K562 (cell line): ENCODE measurements at regions not wholly inside any gene's neighbourhood (a gene's known extent, or its start where the extent isn't known, plus 50 kb on each side); places are given as distances from the start of the nearest gene placed in this dataset.

Experiments used
- ATAC-seq: fragments of 200-7000 bp; cut with Tn5 transposase; 3 replicates; pipeline ENCODE4 v1.9.1; 2020; ENCODE audit warnings: moderate library complexity
- BruUV-seq: library from RNA; stranded (reverse); fragments of 400-500 nt; replicated peaks from 2 replicates; lab custom pipeline; 2021; lab: Mats Ljungman, UMichigan
- CTCF ChIA-PET: fragments of 300-600 bp; formaldehyde crosslinking; extraction: SDS; loops from one replicate; lab custom pipeline; 2021; ENCODE audit warnings: low intra/inter-chr PET ratio; lab: Yijun Ruan, JAX
- POLR2A ChIA-PET: fragments of 300-600, 350-650 bp; sonication (Branson Sonifier 250); formaldehyde crosslinking; extraction: SDS; loops from one replicate; lab custom pipeline; 2021; ENCODE audit warnings: antibody characterized with exemption, inconsistent platforms; lab: Yijun Ruan, JAX
- DNase-seq, 4 experiments: peaks; one replicate each; pipeline versions ENCODE4 v3.0.0 to v3.0.0-alpha.2; 2011 to 2018; ENCODE audit warnings: low spot score in 3 of 4, mixed read lengths in 3 of 4; ENCODE audit errors: extremely low read depth in 1 of 4
- FAIRE-seq: peaks from 2 replicates; lab custom pipeline; 2011; peaks lifted over from hg19 to GRCh38; lab: Jason Lieb, UNC
- H2AFZ ChIP-seq: 2 replicates; pipeline ENCODE4 v1.6.0; 2011; ENCODE audit warnings: low read depth, low read length, control low read depth, inconsistent platforms
- H3K27ac ChIP-seq: fragments of 200-600 bp; 3 replicates; pipeline ENCODE4 v1.8.0; 2011; ENCODE audit warnings: low read depth, mild to moderate bottlenecking, control low read depth, inconsistent platforms, low read length, moderate library complexity, mixed read lengths; ENCODE audit errors: extremely low read depth
- H3K27me3 ChIP-seq, 2 experiments: fragments of 300-600 bp in 1 of 2; 2 replicates in 1 of 2; 3 replicates in 1 of 2; pipeline versions ENCODE4 v1.6.0 to v1.8.0; 2011; ENCODE audit warnings: inconsistent platforms in 2 of 2, low read length in 2 of 2, mild to moderate bottlenecking in 1 of 2, mixed read lengths in 1 of 2, moderate library complexity in 1 of 2; ENCODE audit not compliant: control insufficient read depth in 2 of 2, insufficient read depth in 2 of 2
- H3K36me3 ChIP-seq: fragments of 300-600 bp; 3 replicates; pipeline ENCODE4 v1.8.0; 2011; ENCODE audit warnings: mild to moderate bottlenecking, low read length, inconsistent platforms; ENCODE audit not compliant: control insufficient read depth, insufficient read depth
- H3K4me1 ChIP-seq, 2 experiments: fragments of 200-600 bp in 1 of 2; replicated peaks in 1 of 2; 2 replicates in 1 of 2; 3 replicates in 1 of 2; pipeline versions ENCODE4 v1.5.1 to v1.8.0; 2011; ENCODE audit warnings: inconsistent platforms in 2 of 2, low read length in 2 of 2, mild to moderate bottlenecking in 1 of 2, mixed read lengths in 1 of 2, moderate library complexity in 1 of 2; ENCODE audit not compliant: control insufficient read depth in 2 of 2, insufficient read depth in 2 of 2
- H3K4me2 ChIP-seq: 2 replicates; pipeline ENCODE4 v1.6.1; 2011; ENCODE audit warnings: low read length, control low read depth, inconsistent platforms, mixed read lengths; ENCODE audit not compliant: insufficient read depth
- H3K4me3 ChIP-seq: fragments of 200-600 bp; sonication (generic), shearing (Covaris generic); 2 replicates; pipeline ENCODE4 v1.5.1; 2016; ENCODE audit warnings: control low read depth, inconsistent platforms
- H3K79me2 ChIP-seq: fragments of 200-600 bp; 3 replicates; pipeline ENCODE4 v1.8.0; 2011; ENCODE audit warnings: low read length, inconsistent platforms; ENCODE audit not compliant: control insufficient read depth, insufficient read depth
- H3K9ac ChIP-seq, 2 experiments: 2 replicates each; pipeline versions ENCODE4 v1.6.0 to v1.6.1; 2011; ENCODE audit warnings: low read depth in 2 of 2, low read length in 2 of 2, control low read depth in 1 of 2, inconsistent platforms in 1 of 2, mild to moderate bottlenecking in 1 of 2, mixed read lengths in 1 of 2; ENCODE audit not compliant: insufficient read depth in 1 of 2
- H3K9me1 ChIP-seq: one replicate; pipeline ENCODE4 v1.6.0; 2011; ENCODE audit warnings: inconsistent platforms, mild to moderate bottlenecking, low read length, moderate library complexity; ENCODE audit not compliant: control insufficient read depth, insufficient read depth
- H3K9me3 ChIP-seq: replicated peaks from 2 replicates; pipeline ENCODE4 v1.5.1; 2011; ENCODE audit warnings: low read depth, low read length, inconsistent platforms; ENCODE audit not compliant: control insufficient read depth, insufficient read depth
- H4K20me1 ChIP-seq: replicated peaks from 2 replicates; pipeline ENCODE4 v1.6.1; 2011; ENCODE audit warnings: low read length, inconsistent platforms, mixed read lengths; ENCODE audit not compliant: control insufficient read depth, insufficient read depth
- DNMT1 ChIP-seq: fragments of 450-650 bp; IDR thresholded peaks from 2 replicates; pipeline ENCODE4 v1.6.1; 2016; ENCODE audit warnings: antibody characterized with exemption, mild to moderate bottlenecking
- HCFC1 ChIP-seq: IDR thresholded peaks from 2 replicates; pipeline ENCODE4 v1.6.1; 2012; ENCODE audit warnings: low read depth, low read length, improper control_type of control experiment
- HDAC1 ChIP-seq, 2 experiments: fragments of 450-650 bp; IDR thresholded peaks; 2 replicates each; pipeline ENCODE4 v1.6.1; 2016 to 2017; ENCODE audit warnings: inconsistent platforms in 1 of 2, mild to moderate bottlenecking in 1 of 2, moderate library complexity in 1 of 2
- HOXB6 ChIP-seq: fragments of 250-450 bp; sonication (Bioruptor Pico); IDR thresholded peaks from 2 replicates; pipeline ENCODE4 v1.5.1; 2022; ENCODE audit warnings: mild to moderate bottlenecking, borderline replicate concordance
- KLF13 ChIP-seq: fragments of 450-650 bp; IDR thresholded peaks from 2 replicates; pipeline ENCODE4 v1.6.1; 2016; ENCODE audit warnings: missing genetic modification characterization, low read depth, mild to moderate bottlenecking, missing compliant biosample characterization, moderate library complexity, borderline replicate concordance
- MAX ChIP-seq: sonication (generic); formaldehyde crosslinking; IDR thresholded peaks from 2 replicates; pipeline ENCODE4 v1.9.0; 2022; ENCODE audit warnings: mild to moderate bottlenecking, missing genetic modification reagents
- MTA2 ChIP-seq: fragments of 450-650 bp; IDR thresholded peaks from 2 replicates; pipeline ENCODE4 v1.6.1; 2016; ENCODE audit warnings: low read depth
- MTF1 ChIP-seq: fragments of 250-450 bp; sonication (Bioruptor Pico); IDR thresholded peaks from 2 replicates; pipeline ENCODE4 v1.9.0; 2021; ENCODE audit warnings: moderate library complexity, mild to moderate bottlenecking, inconsistent platforms, borderline replicate concordance
- NR3C1 ChIP-seq: sonication (generic); formaldehyde crosslinking; IDR thresholded peaks from 2 replicates; pipeline ENCODE4 v1.8.1; 2022; ENCODE audit warnings: missing genetic modification reagents
- POLR2AphosphoS5 ChIP-seq: IDR thresholded peaks from 2 replicates; pipeline ENCODE4 v1.6.1; 2011; ENCODE audit warnings: mild to moderate bottlenecking, low read depth, low read length, moderate library complexity; ENCODE audit not compliant: control insufficient read depth, insufficient read depth
- RNF2 ChIP-seq: sonication (generic); IDR thresholded peaks from 2 replicates; pipeline ENCODE4 v1.6.1; 2016
- TAF15 ChIP-seq: fragments of 200-400 bp; formaldehyde crosslinking; IDR thresholded peaks from 2 replicates; pipeline ENCODE4 v1.6.1; 2017; ENCODE audit warnings: mild to moderate bottlenecking, low read depth, low read length, moderate library complexity
- YY1 ChIP-seq, 3 experiments: IDR thresholded peaks; 2 replicates each; pipeline ENCODE4 v1.6.1; 2011; ENCODE audit warnings: low read length in 2 of 3, mild to moderate bottlenecking in 2 of 3, moderate library complexity in 2 of 3, borderline replicate concordance in 1 of 3, control low read depth in 1 of 3, low read depth in 1 of 3; ENCODE audit not compliant: insufficient read depth in 3 of 3, insufficient replicate concordance in 2 of 3, control insufficient read depth in 1 of 3, insufficient read length in 1 of 3; ENCODE audit errors: extremely low read depth in 1 of 3
- ZNF263 ChIP-seq: sonication (generic); formaldehyde crosslinking; IDR thresholded peaks from 2 replicates; pipeline ENCODE4 v1.8.0; 2022; ENCODE audit warnings: mild to moderate bottlenecking, missing genetic modification reagents, borderline replicate concordance
- ZNF398 ChIP-seq: fragments of 250-450 bp; sonication (Bioruptor Pico); IDR thresholded peaks from 2 replicates; pipeline ENCODE4 v1.8.0; 2021; ENCODE audit warnings: moderate library complexity, mild to moderate bottlenecking, inconsistent platforms
- in situ Hi-C: fragments of 300-500 bp; cut with MboI; formaldehyde crosslinking; loops from 4 replicates; pipeline ENCODE4 v1.15.0; 2018; ENCODE audit warnings: inconsistent platforms, mixed read lengths
- intact Hi-C: fragments of 100-400 bp; cut with micrococcal nuclease; formaldehyde crosslinking; loops from 2 replicates; pipeline ENCODE4 v1.14.2; 2022
- TF ChIP-seq, protein P1 (sequence below): fragments of 250-450 bp; sonication (Bioruptor Pico); IDR thresholded peaks from 2 replicates; pipeline ENCODE4 v1.9.0; 2021; ENCODE audit warnings: mild to moderate bottlenecking
- TF ChIP-seq, protein P2 (sequence below): sonication (generic); formaldehyde crosslinking; IDR thresholded peaks from 2 replicates; pipeline ENCODE4 v1.8.1; 2023; ENCODE audit warnings: mild to moderate bottlenecking, missing genetic modification reagents

DNA sequence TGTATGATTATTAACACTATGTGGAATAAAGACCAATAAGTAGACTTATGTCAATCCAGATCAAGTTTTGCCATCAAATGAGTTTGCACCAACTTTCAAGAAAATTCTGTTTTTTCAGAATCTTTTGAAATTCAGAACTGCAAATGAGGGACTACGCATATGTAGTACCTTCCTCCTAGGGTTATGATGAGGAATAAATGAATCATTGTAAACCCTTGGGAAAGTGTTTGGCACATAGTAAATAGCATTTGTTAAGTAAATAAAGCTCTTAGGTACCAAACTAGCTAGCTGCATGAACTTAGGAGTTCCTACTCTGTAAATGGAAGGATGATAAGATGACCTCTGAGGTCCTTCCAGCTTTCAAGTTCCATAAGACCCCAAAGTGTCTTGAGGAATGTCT lies 242.6 kb upstream of the SETMAR start (continued):
- TF ChIP-seq HOXB6 (CRISPR knock-in tag) (no peak), DNMT1 (no peak), MTF1 (CRISPR knock-in tag) (no peak), ZNF263 (CRISPR knock-in tag) (no peak), POLR2AphosphoS5 (no peak), NR3C1 (CRISPR knock-in tag) (no peak)
- TF ChIP-seq, protein P1, sequence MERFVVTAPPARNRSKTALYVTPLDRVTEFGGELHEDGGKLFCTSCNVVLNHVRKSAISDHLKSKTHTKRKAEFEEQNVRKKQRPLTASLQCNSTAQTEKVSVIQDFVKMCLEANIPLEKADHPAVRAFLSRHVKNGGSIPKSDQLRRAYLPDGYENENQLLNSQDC (CRISPR knock-in tag) = no peak

GRCh38 chr3:4061195-4061594 lies 242.0 kb upstream of the SETMAR start:
- BruUV-seq = no TSS peak
- ATAC-seq (no peak), DNase-seq (no peak), FAIRE-seq (no peak)
- intact Hi-C loops = no loop called here
- Histone ChIP-seq H3K9ac (no peak overlapping the region), H3K4me1 (no peaks in the 10 kb centered on the region), H3K36me3 (no peaks in the 10 kb centered on the region), H3K9me1 (no peaks in the 10 kb centered on the region), H3K27ac (no peak overlapping the region), H3K27me3 (no peaks in the 10 kb centered on the region), H3K4me2 (no peak overlapping the region), H3K4me3 (no peak overlapping the region), H4K20me1 (no peaks in the 10 kb centered on the region), H2AFZ (no peak overlapping the region), H3K9me3 (no peaks in the 10 kb centered on the region), H3K79me2 (no peaks in the 10 kb centered on the region)
- in situ Hi-C loops = no loop called here
- ChIA-PET CTCF (no interaction called here), POLR2A (no interaction called here)
- TF ChIP-seq MAX (CRISPR knock-in tag) (no peak), RNF2 (no peak), KLF13 (tag) (no peak), HDAC1 (IDR thresholded peaks at IDR 0.05) (no peak), YY1 (IDR thresholded peaks at IDR 0.05; ENCODE audit: borderline replicate concordance in 1 of 3, control insufficient read depth in 1 of 3, extremely low read depth in 1 of 3, insufficient read depth in 3 of 3, insufficient read length in 1 of 3, insufficient replicate concordance in 2 of 3, low read depth in 1 of 3, low read length in 2 of 3) (no peak), ZNF398 (CRISPR knock-in tag) (no peak), MTA2 (no peak), HCFC1 (no peak), TAF15 (no peak)
- TF ChIP-seq, protein P2, sequence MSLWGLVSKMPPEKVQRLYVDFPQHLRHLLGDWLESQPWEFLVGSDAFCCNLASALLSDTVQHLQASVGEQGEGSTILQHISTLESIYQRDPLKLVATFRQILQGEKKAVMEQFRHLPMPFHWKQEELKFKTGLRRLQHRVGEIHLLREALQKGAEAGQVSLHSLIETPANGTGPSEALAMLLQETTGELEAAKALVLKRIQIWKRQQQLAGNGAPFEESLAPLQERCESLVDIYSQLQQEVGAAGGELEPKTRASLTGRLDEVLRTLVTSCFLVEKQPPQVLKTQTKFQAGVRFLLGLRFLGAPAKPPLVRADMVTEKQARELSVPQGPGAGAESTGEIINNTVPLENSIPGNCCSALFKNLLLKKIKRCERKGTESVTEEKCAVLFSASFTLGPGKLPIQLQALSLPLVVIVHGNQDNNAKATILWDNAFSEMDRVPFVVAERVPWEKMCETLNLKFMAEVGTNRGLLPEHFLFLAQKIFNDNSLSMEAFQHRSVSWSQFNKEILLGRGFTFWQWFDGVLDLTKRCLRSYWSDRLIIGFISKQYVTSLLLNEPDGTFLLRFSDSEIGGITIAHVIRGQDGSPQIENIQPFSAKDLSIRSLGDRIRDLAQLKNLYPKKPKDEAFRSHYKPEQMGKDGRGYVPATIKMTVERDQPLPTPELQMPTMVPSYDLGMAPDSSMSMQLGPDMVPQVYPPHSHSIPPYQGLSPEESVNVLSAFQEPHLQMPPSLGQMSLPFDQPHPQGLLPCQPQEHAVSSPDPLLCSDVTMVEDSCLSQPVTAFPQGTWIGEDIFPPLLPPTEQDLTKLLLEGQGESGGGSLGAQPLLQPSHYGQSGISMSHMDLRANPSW (CRISPR knock-in tag) = no peak
